ENCODE measurements at regions not wholly inside any gene's neighbourhood (a gene's known extent, or its start where the extent isn't known, plus 50 kb on each side); places are given as distances from the start of the nearest gene placed in this dataset.

GRCh38 chr1:80987824-80988223, 812.9 kb upstream of the ADGRL2 start:
- Histone ChIP-seq H3K27me3 (no peaks in the 10 kb centered on the region), H3K4me3 (no peak overlapping the region), H3K27ac (no peak overlapping the region), H3K36me3 (replicated peaks in 1 of 2) (no peaks in the 10 kb centered on the region), H3K9me3 (replicated peaks in 1 of 3) (no peaks in the 10 kb centered on the region), H3K4me1 (replicated peaks in 1 of 2) (no peaks in the 10 kb centered on the region)
- TF ChIP-seq POLR2A (IDR thresholded peaks at IDR 0.05) = no peak
- no peak for TF ChIP-seq CTCF (IDR thresholded peaks at IDR 0.05)
- 65 to 89% (median 85%) methylated on average over 1 of the region's 1 CpG for WGBS, 4 donors
- DNase-seq = no peak
- intact Hi-C loops (cut with DNase I) = no loop called here

- TF ChIP-seq POLR2A (IDR thresholded peaks at IDR 0.05) = no peak
- no peak for TF ChIP-seq CTCF (IDR thresholded peaks at IDR 0.05)
- no peak overlapping the region for H3K27ac ChIP-seq
- H3K9me3 ChIP-seq (replicated peaks in 1 of 3) = no peaks in the 10 kb centered on the region
- H3K4me1 ChIP-seq (replicated peaks in 1 of 2) = no peaks in the 10 kb centered on the region
- WGBS, 4 donors = 66 to 78% (median 76%) methylated on average over 2 of the region's 2 CpGs
- H3K27me3 ChIP-seq = no peaks in the 10 kb centered on the region
- intact Hi-C loops (cut with DNase I) = no loop called here
- no peak for DNase-seq
- no peak overlapping the region for H3K4me3 ChIP-seq
- no peaks in the 10 kb centered on the region for H3K36me3 ChIP-seq (replicated peaks in 1 of 2)
Observed at GRCh38 chr1:80987106-80987505, 813.6 kb upstream of the ADGRL2 start.

GRCh38 chr1:80982831-80983230, 817.9 kb upstream of the ADGRL2 start:
- Histone ChIP-seq H3K27me3 (no peaks in the 10 kb centered on the region), H3K36me3 (replicated peaks in 1 of 2) (no peaks in the 10 kb centered on the region), H3K4me3 (no peak overlapping the region), H3K4me1 (replicated peaks in 1 of 2) (no peaks in the 10 kb centered on the region), H3K9me3 (replicated peaks in 1 of 3) (no peaks in the 10 kb centered on the region), H3K27ac (no peak overlapping the region)
- TF ChIP-seq POLR2A (IDR thresholded peaks at IDR 0.05) = no peak
- TF ChIP-seq CTCF (IDR thresholded peaks at IDR 0.05) = no peak
- no peak for DNase-seq
- WGBS, 4 donors = 84 to 90% (median 88%) methylated on average over 3 of the region's 3 CpGs
- intact Hi-C loops (cut with DNase I) = no loop called here

- intact Hi-C loops (cut with DNase I) = no loop called here
- 83 to 89% (median 84%) methylated on average over 3 of the region's 3 CpGs for WGBS, 4 donors
- TF ChIP-seq POLR2A (IDR thresholded peaks at IDR 0.05) = no peak
- TF ChIP-seq CTCF (IDR thresholded peaks at IDR 0.05) = no peak
Observed at GRCh38 chr1:80973101-80973500, 827.6 kb upstream of the ADGRL2 start.

More at GRCh38 chr1:80973101-80973500, 827.6 kb upstream of the ADGRL2 start:
- no peak for DNase-seq
- H3K36me3 ChIP-seq (replicated peaks in 1 of 2) = no peaks in the 10 kb centered on the region
- no peaks in the 10 kb centered on the region for H3K27me3 ChIP-seq
- H3K4me1 ChIP-seq (replicated peaks in 1 of 2) = no peaks in the 10 kb centered on the region
- no peaks in the 10 kb centered on the region for H3K9me3 ChIP-seq (replicated peaks in 1 of 3)
- no peak overlapping the region for H3K27ac ChIP-seq
- no peak overlapping the region for H3K4me3 ChIP-seq

All from adrenal gland (tissue), 9 donors.